ENCODE measurements at regions not wholly inside any gene's neighbourhood (a gene's known extent, or its start where the extent isn't known, plus 50 kb on each side); places are given as distances from the start of the nearest gene placed in this dataset.

GRCh38 chr5:143586781-143587362, 183.4 kb upstream of the NR3C1 start:
- no peaks in the 10 kb centered on the region for H3K36me3 ChIP-seq
- ATAC-seq (no peak), DNase-seq (no peak)
- intact Hi-C loops (cut with DNase I) = no loop called here
- no peak overlapping the region for H3K27ac ChIP-seq
- H3K4me1 ChIP-seq = peaks cover 0 to 36% (median 3%) of the 10 kb centered on the region in 12 donors
- no peak overlapping the region for H3K4me3 ChIP-seq
- 57 to 74% (median 64%) methylated on average over 1 of the region's 1 CpG for WGBS, 4 donors
- TF ChIP-seq, protein P1, sequence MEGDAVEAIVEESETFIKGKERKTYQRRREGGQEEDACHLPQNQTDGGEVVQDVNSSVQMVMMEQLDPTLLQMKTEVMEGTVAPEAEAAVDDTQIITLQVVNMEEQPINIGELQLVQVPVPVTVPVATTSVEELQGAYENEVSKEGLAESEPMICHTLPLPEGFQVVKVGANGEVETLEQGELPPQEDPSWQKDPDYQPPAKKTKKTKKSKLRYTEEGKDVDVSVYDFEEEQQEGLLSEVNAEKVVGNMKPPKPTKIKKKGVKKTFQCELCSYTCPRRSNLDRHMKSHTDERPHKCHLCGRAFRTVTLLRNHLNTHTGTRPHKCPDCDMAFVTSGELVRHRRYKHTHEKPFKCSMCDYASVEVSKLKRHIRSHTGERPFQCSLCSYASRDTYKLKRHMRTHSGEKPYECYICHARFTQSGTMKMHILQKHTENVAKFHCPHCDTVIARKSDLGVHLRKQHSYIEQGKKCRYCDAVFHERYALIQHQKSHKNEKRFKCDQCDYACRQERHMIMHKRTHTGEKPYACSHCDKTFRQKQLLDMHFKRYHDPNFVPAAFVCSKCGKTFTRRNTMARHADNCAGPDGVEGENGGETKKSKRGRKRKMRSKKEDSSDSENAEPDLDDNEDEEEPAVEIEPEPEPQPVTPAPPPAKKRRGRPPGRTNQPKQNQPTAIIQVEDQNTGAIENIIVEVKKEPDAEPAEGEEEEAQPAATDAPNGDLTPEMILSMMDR (IDR thresholded peaks at IDR 0.05) = no peak
- TF ChIP-seq POLR2A (IDR thresholded peaks at IDR 0.05) = no peak
- no peaks in the 10 kb centered on the region for H3K9me3 ChIP-seq
- no peaks in the 10 kb centered on the region for H3K27me3 ChIP-seq

GRCh38 chr5:143585970-143586369, 182.5 kb upstream of the NR3C1 start:
- Histone ChIP-seq H3K4me3 (no peak overlapping the region), H3K4me1 (peaks cover 0 to 36% (median 3%) of the 10 kb centered on the region in 12 donors), H3K27ac (no peak overlapping the region), H3K36me3 (no peaks in the 10 kb centered on the region), H3K27me3 (no peaks in the 10 kb centered on the region), H3K9me3 (no peaks in the 10 kb centered on the region)
- intact Hi-C loops (cut with DNase I) = no loop called here
- peak in 1 of 4 donors; percentile 28 for ATAC-seq
- TF ChIP-seq, protein P1 (IDR thresholded peaks at IDR 0.05) = no peak
- TF ChIP-seq POLR2A (IDR thresholded peaks at IDR 0.05) = no peak
- DNase-seq = no peak

- TF ChIP-seq, protein P1 (IDR thresholded peaks at IDR 0.05) = no peak
- no peak for TF ChIP-seq POLR2A (IDR thresholded peaks at IDR 0.05)
- Histone ChIP-seq H3K36me3 (no peaks in the 10 kb centered on the region), H3K9me3 (peaks cover 0 to 4% (median 0%) of the 10 kb centered on the region in 12 donors), H3K27ac (no peak overlapping the region), H3K4me1 (peaks cover 0 to 31% (median 0%) of the 10 kb centered on the region in 12 donors), H3K4me3 (no peak overlapping the region), H3K27me3 (no peaks in the 10 kb centered on the region)
- intact Hi-C loops (cut with DNase I) = no loop called here
- DNase-seq (no peak), ATAC-seq (no peak)
- 48 to 66% (median 58%) methylated on average over 1 of the region's 1 CpG for WGBS, 4 donors
Measured at GRCh38 chr5:143583409-143583808, 179.9 kb upstream of the NR3C1 start.

GRCh38 chr5:143582869-143583268, 179.4 kb upstream of the NR3C1 start:
- TF ChIP-seq, protein P1 (IDR thresholded peaks at IDR 0.05) = no peak
- TF ChIP-seq POLR2A (IDR thresholded peaks at IDR 0.05) = no peak

More at GRCh38 chr5:143582869-143583268, 179.4 kb upstream of the NR3C1 start:
- intact Hi-C loops (cut with DNase I) = no loop called here
- H3K4me1 ChIP-seq = peaks cover 0 to 31% (median 0%) of the 10 kb centered on the region in 12 donors
- no peak overlapping the region for H3K27ac ChIP-seq
- H3K9me3 ChIP-seq = peaks cover 0 to 4% (median 0%) of the 10 kb centered on the region in 12 donors
- H3K36me3 ChIP-seq = no peaks in the 10 kb centered on the region
- no peak overlapping the region for H3K4me3 ChIP-seq
- DNase-seq (no peak), ATAC-seq (peak in 1 of 4 donors; percentile 29)
- 36 to 55% (median 46%) methylated on average over 5 of the region's 5 CpGs for WGBS, 4 donors
- no peaks in the 10 kb centered on the region for H3K27me3 ChIP-seq

Data from heart left ventricle (tissue), 16 donors.